ENCODE measurements at regions not wholly inside any gene's neighbourhood (a gene's known extent, or its start where the extent isn't known, plus 50 kb on each side); places are given as distances from the start of the nearest gene placed in this dataset.
"Not testable (repeated sequence)": the region's sequence is repeated elsewhere in the genome, so short reads cannot be mapped to it uniquely, and the experiment has no call there.

DNA sequence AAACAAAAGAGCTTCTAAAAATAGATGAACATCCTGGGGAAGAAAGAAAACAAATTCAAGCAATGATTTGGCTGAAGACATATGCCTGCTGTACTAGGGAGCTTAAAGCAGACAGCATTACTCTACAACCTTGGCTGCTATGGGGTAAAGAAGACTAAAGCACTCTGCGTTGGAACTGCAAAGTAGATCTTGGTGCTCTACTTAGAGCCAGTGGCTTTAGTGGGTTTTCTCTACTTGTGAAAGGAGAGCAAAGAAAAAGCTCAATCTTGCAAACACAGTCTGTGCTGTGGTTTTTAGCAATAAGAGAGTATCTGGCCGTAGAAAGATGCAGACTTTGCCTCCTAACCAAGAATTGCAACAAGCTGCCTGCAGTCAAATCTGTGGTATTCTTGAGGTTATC lies 334.7 kb upstream of the NDST3 start:
- intact Hi-C loops (cut with DNase I; ENCODE audit: low total_unique reads), result no loop called here
- DNase-seq (ENCODE audit: low spot score in 2 of 2), result no peak
- TF ChIP-seq, protein P1, sequence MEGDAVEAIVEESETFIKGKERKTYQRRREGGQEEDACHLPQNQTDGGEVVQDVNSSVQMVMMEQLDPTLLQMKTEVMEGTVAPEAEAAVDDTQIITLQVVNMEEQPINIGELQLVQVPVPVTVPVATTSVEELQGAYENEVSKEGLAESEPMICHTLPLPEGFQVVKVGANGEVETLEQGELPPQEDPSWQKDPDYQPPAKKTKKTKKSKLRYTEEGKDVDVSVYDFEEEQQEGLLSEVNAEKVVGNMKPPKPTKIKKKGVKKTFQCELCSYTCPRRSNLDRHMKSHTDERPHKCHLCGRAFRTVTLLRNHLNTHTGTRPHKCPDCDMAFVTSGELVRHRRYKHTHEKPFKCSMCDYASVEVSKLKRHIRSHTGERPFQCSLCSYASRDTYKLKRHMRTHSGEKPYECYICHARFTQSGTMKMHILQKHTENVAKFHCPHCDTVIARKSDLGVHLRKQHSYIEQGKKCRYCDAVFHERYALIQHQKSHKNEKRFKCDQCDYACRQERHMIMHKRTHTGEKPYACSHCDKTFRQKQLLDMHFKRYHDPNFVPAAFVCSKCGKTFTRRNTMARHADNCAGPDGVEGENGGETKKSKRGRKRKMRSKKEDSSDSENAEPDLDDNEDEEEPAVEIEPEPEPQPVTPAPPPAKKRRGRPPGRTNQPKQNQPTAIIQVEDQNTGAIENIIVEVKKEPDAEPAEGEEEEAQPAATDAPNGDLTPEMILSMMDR (IDR thresholded peaks at IDR 0.05), result no peak
- TF ChIP-seq POLR2A (IDR thresholded peaks at IDR 0.05), result no peak
- 80 to 87% methylated on average over 2 of the region's 2 CpGs for WGBS, 2 donors
- H3K4me3 ChIP-seq (ENCODE audit: low read depth, poor library complexity, severe bottlenecking), result no peak overlapping the region

DNA sequence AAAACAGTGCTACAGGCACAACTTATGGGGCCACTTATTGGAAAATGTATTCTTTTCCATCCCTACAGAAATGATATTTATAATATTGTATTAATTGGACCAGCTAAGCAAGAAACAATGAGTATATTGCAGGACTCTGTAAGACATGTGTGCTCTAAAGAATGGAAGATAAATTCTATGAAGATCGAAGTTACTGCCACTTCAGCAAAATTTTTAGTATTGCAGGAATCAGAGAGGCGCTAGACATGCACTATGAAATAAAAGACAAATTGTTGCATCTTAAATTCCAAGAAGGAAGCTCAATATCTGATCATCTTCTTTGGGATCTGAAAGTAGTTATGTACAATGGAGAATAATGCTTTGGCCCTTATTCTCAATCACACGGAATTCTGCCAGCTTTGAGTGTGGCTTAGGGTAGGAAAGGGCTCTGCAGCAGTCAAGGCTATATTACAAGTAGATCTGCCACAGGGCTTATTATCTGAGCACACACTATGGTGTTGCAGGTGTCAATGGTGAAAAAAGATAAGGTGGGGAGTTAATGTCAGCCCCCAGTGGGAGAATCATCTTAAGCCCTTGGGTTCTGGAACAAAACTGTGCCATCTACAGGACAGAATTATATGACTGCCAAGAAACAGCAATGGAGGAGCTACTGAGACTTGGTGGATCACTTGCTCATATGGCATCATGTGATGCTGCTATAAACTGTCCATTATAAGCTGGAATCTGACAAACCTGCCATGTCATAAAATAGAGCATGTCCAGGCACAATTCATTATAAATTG lies 334.0 kb upstream of the NDST3 start:
- H3K4me3 ChIP-seq (ENCODE audit: low read depth, poor library complexity, severe bottlenecking), result no peak overlapping the region
- DNase-seq (ENCODE audit: low spot score in 2 of 2), result no peak
- 82 to 90% methylated on average over 3 of the region's 3 CpGs for WGBS, 2 donors
- intact Hi-C loops (cut with DNase I; ENCODE audit: low total_unique reads), result no loop called here
- no peak for TF ChIP-seq POLR2A (IDR thresholded peaks at IDR 0.05)
- TF ChIP-seq, protein P1 (IDR thresholded peaks at IDR 0.05), result no peak

DNA sequence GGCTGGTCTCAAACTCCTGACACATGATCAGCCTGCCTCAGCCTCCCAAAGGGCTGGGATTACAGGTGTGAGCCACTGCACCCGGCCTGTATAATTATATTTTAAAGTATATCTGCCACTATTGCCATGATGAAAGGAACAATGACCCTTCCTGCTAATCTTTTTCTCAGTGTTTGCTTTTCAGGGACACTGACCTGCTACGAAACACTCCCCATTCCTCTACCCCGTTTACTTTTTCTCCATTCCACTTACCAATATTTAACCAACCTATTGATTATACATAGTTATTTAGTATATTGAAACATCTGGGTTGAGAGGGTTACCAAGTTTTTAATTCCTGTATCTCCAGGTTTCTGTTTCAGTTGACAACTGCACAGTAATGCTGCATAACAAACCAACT lies 331.9 kb upstream of the NDST3 start:
- no peak for DNase-seq (ENCODE audit: low spot score in 2 of 2)
- no peak overlapping the region for H3K4me3 ChIP-seq (ENCODE audit: low read depth, poor library complexity, severe bottlenecking)
- intact Hi-C loops (cut with DNase I; ENCODE audit: low total_unique reads), result no loop called here
- 82 to 87% methylated on average over 3 of the region's 3 CpGs for WGBS, 2 donors
- TF ChIP-seq POLR2A (IDR thresholded peaks at IDR 0.05), result no peak
- TF ChIP-seq, protein P1 (IDR thresholded peaks at IDR 0.05), result no peak

DNA sequence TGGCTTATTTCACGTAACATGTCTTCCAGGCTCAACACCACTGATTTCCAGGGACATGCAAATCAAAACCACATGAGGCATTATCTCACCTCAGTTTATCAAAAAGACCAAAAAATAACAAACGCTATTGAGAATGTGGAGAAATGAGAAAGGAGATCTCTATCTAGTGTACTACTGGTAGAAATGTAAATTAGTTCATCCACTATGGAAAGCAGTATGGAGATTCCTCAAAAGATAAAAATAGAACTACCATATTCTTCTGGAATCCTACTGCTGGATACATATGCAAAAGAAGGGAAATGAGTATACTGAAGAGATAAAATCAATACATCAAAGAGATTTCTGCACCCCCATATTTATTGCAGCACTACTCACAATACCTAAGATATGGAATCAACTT lies 329.6 kb upstream of the NDST3 start:
- TF ChIP-seq POLR2A (IDR thresholded peaks at IDR 0.05), result no peak
- TF ChIP-seq, protein P1 (IDR thresholded peaks at IDR 0.05), result no peak
- WGBS, 2 donors, result 59 to 64% methylated on average over 2 of the region's 2 CpGs
- DNase-seq (ENCODE audit: low spot score in 2 of 2), result no peak
- intact Hi-C loops (cut with DNase I; ENCODE audit: low total_unique reads), result no loop called here
- no peak overlapping the region for H3K4me3 ChIP-seq (ENCODE audit: low read depth, poor library complexity, severe bottlenecking)

DNA sequence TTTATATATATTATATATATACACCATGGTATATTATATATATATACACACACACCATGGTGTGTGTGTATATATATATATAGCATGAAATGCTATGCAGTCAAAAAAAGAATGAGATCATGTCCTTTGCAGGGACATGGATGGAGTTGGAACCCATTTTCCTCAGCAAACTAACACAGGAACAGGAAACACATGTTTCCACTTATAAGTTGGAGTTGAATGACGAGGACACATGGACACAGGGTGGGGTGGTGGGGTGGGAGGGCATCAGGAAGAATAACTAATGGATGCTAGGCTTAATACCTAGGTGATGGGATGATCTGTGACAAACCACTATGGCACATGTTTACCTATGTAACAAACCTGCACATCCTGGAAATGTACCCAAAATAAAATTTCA lies 293.6 kb upstream of the NDST3 start:
- TF ChIP-seq, protein P1 (IDR thresholded peaks at IDR 0.05), result no peak
- TF ChIP-seq POLR2A (IDR thresholded peaks at IDR 0.05), result no peak
- no peak overlapping the region for H3K4me3 ChIP-seq (ENCODE audit: low read depth, poor library complexity, severe bottlenecking)

DNA sequence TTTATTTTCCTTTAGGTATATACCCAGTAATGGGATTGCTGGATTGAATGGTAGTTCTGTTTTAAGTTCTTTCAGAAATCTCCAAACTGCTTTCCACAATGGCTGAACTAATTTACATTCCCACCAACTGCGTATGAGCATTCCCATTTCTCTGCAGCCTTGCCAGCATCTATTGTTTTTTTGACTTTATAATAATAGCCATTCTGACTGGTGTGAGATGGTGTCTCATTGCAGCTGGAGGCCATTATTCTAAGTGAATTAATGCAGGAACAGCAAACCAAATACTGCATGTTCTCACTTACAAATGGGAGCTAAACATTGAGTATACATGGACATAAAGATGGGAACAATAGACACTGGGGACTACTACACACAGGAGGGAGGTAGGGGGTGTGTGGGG lies 288.9 kb upstream of the NDST3 start:
- H3K4me3 ChIP-seq (ENCODE audit: low read depth, poor library complexity, severe bottlenecking); DNase-seq (ENCODE audit: low spot score in 2 of 2); intact Hi-C loops (cut with DNase I; ENCODE audit: low total_unique reads): not testable (repeated sequence)
- WGBS, 2 donors, result 0 to 90% methylated on average over 1 of the region's 1 CpG

More for the DNA sequence above, 293.6 kb upstream of the NDST3 start:
- WGBS, 2 donors, result 29 to 42% methylated on average over 1 of the region's 1 CpG
- DNase-seq (ENCODE audit: low spot score in 2 of 2), result no peak
- intact Hi-C loops (cut with DNase I; ENCODE audit: low total_unique reads), result no loop called here

Data from lower leg skin (tissue), 4 donors.